ENCODE measurements at regions not wholly inside any gene's neighbourhood (a gene's known extent, or its start where the extent isn't known, plus 50 kb on each side); places are given as distances from the start of the nearest gene placed in this dataset.
A peak's percentile ranks its signal among the peaks of the same experiment; 100 is the strongest.

DNA sequence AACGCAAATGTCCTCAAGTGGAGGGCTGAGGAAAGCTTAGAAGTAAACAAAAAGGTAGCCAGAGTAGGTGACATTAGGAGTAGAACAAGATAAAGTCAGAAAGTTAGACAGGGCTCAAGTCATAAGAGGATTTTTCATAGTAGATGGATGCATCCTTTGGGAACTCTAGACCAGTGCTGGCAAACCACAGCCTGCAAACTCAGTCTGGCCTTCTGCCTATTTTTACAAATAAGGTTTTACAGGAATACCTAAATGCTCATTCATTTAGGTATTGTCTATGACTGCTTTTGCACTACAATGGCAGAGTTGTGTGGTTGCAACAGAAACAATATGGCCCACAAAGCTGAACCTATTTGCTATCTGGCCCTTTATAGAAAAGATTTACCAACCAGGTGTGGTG lies 116.0 kb upstream of the HMHB1 start:
- TF ChIP-seq, protein P1, sequence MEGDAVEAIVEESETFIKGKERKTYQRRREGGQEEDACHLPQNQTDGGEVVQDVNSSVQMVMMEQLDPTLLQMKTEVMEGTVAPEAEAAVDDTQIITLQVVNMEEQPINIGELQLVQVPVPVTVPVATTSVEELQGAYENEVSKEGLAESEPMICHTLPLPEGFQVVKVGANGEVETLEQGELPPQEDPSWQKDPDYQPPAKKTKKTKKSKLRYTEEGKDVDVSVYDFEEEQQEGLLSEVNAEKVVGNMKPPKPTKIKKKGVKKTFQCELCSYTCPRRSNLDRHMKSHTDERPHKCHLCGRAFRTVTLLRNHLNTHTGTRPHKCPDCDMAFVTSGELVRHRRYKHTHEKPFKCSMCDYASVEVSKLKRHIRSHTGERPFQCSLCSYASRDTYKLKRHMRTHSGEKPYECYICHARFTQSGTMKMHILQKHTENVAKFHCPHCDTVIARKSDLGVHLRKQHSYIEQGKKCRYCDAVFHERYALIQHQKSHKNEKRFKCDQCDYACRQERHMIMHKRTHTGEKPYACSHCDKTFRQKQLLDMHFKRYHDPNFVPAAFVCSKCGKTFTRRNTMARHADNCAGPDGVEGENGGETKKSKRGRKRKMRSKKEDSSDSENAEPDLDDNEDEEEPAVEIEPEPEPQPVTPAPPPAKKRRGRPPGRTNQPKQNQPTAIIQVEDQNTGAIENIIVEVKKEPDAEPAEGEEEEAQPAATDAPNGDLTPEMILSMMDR (IDR thresholded peaks at IDR 0.05; ENCODE audit: low read depth, low read length, missing control alignments), result no peak
- DNase-seq (ENCODE audit: low read depth), result no peak
- no peak overlapping the region for H3K4me3 ChIP-seq (ENCODE audit: low read depth, low read length)

GRCh38 chr5:143695244-143695864 lies 116.6 kb upstream of the HMHB1 start:
- TF ChIP-seq, protein P1 (IDR thresholded peaks at IDR 0.05; ENCODE audit: low read depth, low read length, missing control alignments), result no peak
- no peak overlapping the region for H3K4me3 ChIP-seq (ENCODE audit: low read depth, low read length)
- no peak for DNase-seq (ENCODE audit: low read depth)

DNA sequence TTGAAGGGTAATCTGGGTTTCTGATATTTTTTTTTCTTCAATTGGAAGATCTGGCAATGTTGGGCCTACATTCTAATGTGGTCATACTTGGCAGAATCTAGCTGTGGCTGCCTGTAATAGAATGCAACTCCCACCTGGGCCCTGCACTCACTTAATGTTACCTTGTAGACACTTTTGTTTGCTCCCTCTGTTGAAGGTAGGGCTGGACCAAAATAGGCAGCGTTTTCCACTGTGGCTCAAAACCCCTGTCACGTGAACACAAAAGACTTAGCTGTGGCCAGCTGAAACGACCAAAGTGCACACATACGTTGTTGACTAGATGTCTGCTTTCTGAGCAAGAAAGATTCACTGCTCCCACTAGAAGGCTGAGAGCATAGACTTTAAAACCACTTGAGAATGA lies 117.6 kb upstream of the HMHB1 start:
- H3K4me3 ChIP-seq (ENCODE audit: low read depth, low read length), result no peak overlapping the region
- no peak for DNase-seq (ENCODE audit: low read depth)
- TF ChIP-seq, protein P1 (IDR thresholded peaks at IDR 0.05; ENCODE audit: low read depth, low read length, missing control alignments), result no peak

DNA sequence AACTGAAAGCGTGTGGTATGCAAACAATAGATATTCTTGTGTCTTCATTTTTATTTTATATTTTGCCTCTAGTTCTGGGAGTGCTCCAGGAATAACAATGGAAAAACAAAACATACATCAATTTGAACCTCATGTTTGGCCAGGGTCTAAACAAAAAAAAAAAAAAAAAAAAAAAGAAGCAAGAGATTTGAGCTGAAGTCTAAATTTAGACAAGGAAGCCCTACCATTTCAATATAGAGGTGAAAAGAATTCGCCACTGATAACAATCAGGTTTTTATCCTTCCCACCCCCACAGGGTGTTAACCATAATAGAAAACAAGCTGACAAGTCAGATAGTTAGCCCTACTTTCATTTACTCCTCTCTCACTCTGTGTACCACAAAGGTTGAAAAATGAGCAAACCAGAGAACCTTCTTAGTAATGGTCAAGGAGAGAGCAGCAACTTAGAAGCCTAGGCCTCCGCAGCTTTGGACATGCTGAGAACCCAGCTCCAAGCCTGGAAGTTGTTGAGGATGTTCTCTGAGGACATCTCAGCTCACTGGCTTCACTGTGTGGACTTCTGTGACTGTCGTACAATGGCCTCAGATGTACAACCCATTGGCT lies 118.2 kb upstream of the HMHB1 start:
- TF ChIP-seq, protein P1 (IDR thresholded peaks at IDR 0.05; ENCODE audit: low read depth, low read length, missing control alignments), result no peak
- no peak overlapping the region for H3K4me3 ChIP-seq (ENCODE audit: low read depth, low read length)
- DNase-seq (ENCODE audit: low read depth), result peak; percentile 12

DNA sequence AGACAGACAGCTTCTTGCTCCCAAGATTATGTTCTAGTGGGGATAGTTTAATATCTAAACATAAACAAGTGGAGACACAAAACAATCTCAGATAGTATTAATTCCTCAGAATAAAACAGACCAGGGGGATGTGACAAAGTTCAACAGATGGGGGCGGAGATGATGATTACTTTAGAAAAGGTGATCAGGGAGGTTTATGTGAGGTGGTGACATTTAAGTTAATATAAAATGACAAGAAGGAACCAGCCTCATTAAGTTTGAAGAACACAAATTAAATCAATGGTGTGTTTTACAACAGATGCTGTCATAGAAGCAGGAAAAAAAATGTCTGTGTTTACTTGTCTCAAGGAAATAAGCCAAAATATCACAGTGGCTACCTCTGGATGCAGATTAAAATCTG lies 119.6 kb upstream of the HMHB1 start:
- DNase-seq (ENCODE audit: low read depth), result no peak
- H3K4me3 ChIP-seq (ENCODE audit: low read depth, low read length), result no peak overlapping the region
- TF ChIP-seq, protein P1 (IDR thresholded peaks at IDR 0.05; ENCODE audit: low read depth, low read length, missing control alignments), result no peak

DNA sequence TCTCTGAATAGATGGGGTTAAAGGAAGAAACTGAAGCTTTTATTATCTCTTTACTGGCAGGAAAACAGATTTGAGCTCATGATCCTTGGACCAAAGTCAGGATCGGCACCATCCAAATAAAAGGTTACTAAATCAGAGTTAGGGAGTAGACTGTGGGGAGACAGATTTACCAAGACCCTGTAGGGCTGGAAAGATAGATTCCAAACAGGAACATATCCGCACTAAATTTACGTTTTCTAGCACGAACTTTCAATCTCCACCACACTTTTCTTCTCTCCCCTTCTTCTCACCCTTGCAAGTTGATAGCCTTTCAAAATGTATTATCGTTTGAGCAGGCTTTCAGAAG lies 120.0 kb upstream of the HMHB1 start:
- DNase-seq (ENCODE audit: low read depth), result no peak
- TF ChIP-seq, protein P1 (IDR thresholded peaks at IDR 0.05; ENCODE audit: low read depth, low read length, missing control alignments), result no peak

More for the DNA sequence above, 120.0 kb upstream of the HMHB1 start:
- H3K4me3 ChIP-seq (ENCODE audit: low read depth, low read length), result no peak overlapping the region

Data from GM12864 (cell line).